ENCODE measurements at regions not wholly inside any gene's neighbourhood (a gene's known extent, or its start where the extent isn't known, plus 50 kb on each side); places are given as distances from the start of the nearest gene placed in this dataset.

DNA sequence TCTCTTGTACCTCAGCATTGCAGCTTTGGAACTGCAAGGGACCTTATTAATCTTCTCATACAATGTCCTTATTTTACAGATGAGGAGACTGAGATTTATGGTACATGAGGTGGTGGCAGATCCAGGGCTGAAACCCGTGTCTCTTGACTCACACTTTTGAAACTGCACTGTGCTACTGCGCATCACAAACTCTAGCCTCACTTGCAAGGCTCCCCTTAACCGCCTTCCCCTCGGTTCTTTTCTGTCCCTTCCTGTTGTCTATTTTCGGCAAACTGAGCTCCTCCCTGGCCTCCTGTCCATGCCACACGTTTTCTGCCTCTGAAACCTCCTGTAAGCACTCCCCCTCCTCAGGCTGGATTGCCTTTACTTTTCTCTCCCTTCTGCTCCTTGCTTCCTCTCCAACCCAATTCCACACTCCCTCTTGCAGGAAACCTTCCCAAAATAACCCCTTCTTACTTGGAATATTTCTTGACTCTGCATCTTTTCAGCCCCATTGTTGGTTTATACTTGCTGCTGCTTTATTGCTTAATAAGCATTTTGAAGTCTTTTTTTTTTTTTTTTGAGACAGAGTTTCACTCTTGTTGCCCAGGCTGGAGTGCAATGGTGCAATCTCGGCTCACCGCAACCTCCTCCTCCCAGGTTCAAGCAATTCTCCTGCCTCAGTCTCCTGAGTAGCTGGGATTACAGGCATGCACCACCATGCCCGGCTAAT is 72.4 kb upstream of the CISTR start:
- no peak overlapping the region for H2AFZ ChIP-seq (ENCODE audit: low read length)
- no peak overlapping the region for H3K14ac ChIP-seq (ENCODE audit: insufficient read length)
- H3K9ac ChIP-seq (replicated peaks in 1 of 4; ENCODE audit: extremely low read depth in 1 of 4, low read depth in 3 of 4, low read length in 3 of 4): no peak overlapping the region
- H3K79me1 ChIP-seq (ENCODE audit: low read depth, low read length): no peaks in the 10 kb centered on the region
- 0 out of 2 replicates have a peak overlapping the region, but pooled peaks have one; percentile 40 for H4K8ac ChIP-seq (ENCODE audit: extremely low read depth, insufficient read depth, low read length)
- no peaks in the 10 kb centered on the region for H3K36me3 ChIP-seq (ENCODE audit: control insufficient read depth in 2 of 4, insufficient read depth in 4 of 4, low read length in 3 of 4)
- no peak overlapping the region for H2BK120ac ChIP-seq (replicated peaks; ENCODE audit: low read depth, low read length)
- ChIA-PET CTCF (ENCODE audit: partially characterized antibody) (interaction anchor here (1.1 to 1.5 kb wide), 4 partner anchors 9 to 81 kb away, joined by 3 to 5 read pairs (median 3); no protein-coding TSS in a partner anchor), POLR2A (ENCODE audit: partially characterized antibody) (interaction anchor here (0.9 kb wide), 1 partner anchor 21 kb away, joined by 3 read pairs; no protein-coding TSS in a partner anchor)
- TF ChIP-seq EGR1 (IDR thresholded peaks at IDR 0.05; ENCODE audit: borderline replicate concordance, low read depth, low read length): no peak
- no peak for TF ChIP-seq CBX8 (IDR thresholded peaks at IDR 0.05; ENCODE audit: borderline replicate concordance, low read depth, low read length)
- no peak for TF ChIP-seq HDAC6 (IDR thresholded peaks at IDR 0.05; ENCODE audit: low read depth, low read length)
- TF ChIP-seq SP1 (IDR thresholded peaks at IDR 0.05; ENCODE audit: low read depth, low read length): no peak
- TF ChIP-seq KDM5A (IDR thresholded peaks at IDR 0.05; ENCODE audit: low read length): no peak
- TF ChIP-seq ZNF274 (IDR thresholded peaks at IDR 0.05; ENCODE audit: borderline replicate concordance, extremely low read depth, low read length): no peak
- TF ChIP-seq, protein P1, sequence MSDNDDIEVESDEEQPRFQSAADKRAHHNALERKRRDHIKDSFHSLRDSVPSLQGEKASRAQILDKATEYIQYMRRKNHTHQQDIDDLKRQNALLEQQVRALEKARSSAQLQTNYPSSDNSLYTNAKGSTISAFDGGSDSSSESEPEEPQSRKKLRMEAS (IDR thresholded peaks at IDR 0.05): no peak
- TF ChIP-seq CBX5 (IDR thresholded peaks at IDR 0.05; ENCODE audit: low read depth, low read length): no peak
- TF ChIP-seq RFX5 (IDR thresholded peaks at IDR 0.05; ENCODE audit: borderline replicate concordance, low read depth, low read length): no peak
- TF ChIP-seq RNF2 (IDR thresholded peaks at IDR 0.05; ENCODE audit: borderline replicate concordance, low read depth, low read length, missing control alignments, poor library complexity, severe bottlenecking): no peak
- TF ChIP-seq MAFK (IDR thresholded peaks at IDR 0.05; ENCODE audit: low read depth, low read length): no peak
- no peak for TF ChIP-seq TEAD4 (IDR thresholded peaks at IDR 0.05; ENCODE audit: low read depth, low read length)
- no peak for TF ChIP-seq NRF1 (IDR thresholded peaks at IDR 0.05; ENCODE audit: low read depth, low read length)
- TF ChIP-seq TBP (IDR thresholded peaks at IDR 0.05; ENCODE audit: low read depth, low read length): no peak
- H3K9me3 ChIP-seq (ENCODE audit: insufficient read depth in 2 of 2, low read depth in 1 of 2, low read length in 1 of 2): no peaks in the 10 kb centered on the region
- no peak overlapping the region for H2AK5ac ChIP-seq (ENCODE audit: low read depth, low read length)
- no peak overlapping the region for H4K91ac ChIP-seq (replicated peaks; ENCODE audit: insufficient read length, low read length)
- H4K5ac ChIP-seq (ENCODE audit: insufficient read length, low read depth, low read length): no peak overlapping the region
- no peak overlapping the region for H3K4me3 ChIP-seq (ENCODE audit: extremely low read depth in 1 of 4, insufficient read depth in 2 of 4, low read depth in 3 of 4, low read length in 4 of 4)
- no peak overlapping the region for H2BK5ac ChIP-seq (ENCODE audit: low read depth, low read length)
- DNase-seq (ENCODE audit: low read depth in 1 of 2, low spot score in 2 of 2): no peak
- no peaks in the 10 kb centered on the region for H3K4me1 ChIP-seq (replicated peaks in 1 of 4; ENCODE audit: control insufficient read depth in 3 of 4, insufficient read depth in 4 of 4, low read length in 3 of 4)
- no peak overlapping the region for H3K4ac ChIP-seq (replicated peaks; ENCODE audit: insufficient read length, low read depth, low read length)
- H3K27ac ChIP-seq (ENCODE audit: low read depth, low read length): no peak overlapping the region
- H2BK20ac ChIP-seq (ENCODE audit: low read length): no peak overlapping the region
- no peaks in the 10 kb centered on the region for H4K20me1 ChIP-seq (replicated peaks in 1 of 2; ENCODE audit: control insufficient read depth in 1 of 2, insufficient read depth in 2 of 2, low read length in 2 of 2)
- no peak overlapping the region for H3K18ac ChIP-seq (ENCODE audit: extremely low read depth, low read length)
- H3K56ac ChIP-seq (replicated peaks; ENCODE audit: insufficient read length, low read depth, low read length): no peak overlapping the region
- H2BK15ac ChIP-seq (ENCODE audit: low read length): no peak overlapping the region
- no peak overlapping the region for H2BK12ac ChIP-seq (ENCODE audit: low read depth, low read length)
- no peaks in the 10 kb centered on the region for H3K79me2 ChIP-seq (ENCODE audit: control insufficient read depth in 1 of 2, insufficient read depth in 2 of 2, low read length in 2 of 2)
- H3K27me3 ChIP-seq (replicated peaks in 1 of 4; ENCODE audit: control insufficient read depth in 3 of 4, extremely low read depth in 1 of 4, insufficient read depth in 3 of 4, low read length in 3 of 4): no peaks in the 10 kb centered on the region
- H3K4me2 ChIP-seq (ENCODE audit: insufficient read depth in 1 of 2, low read depth in 2 of 2, low read length in 2 of 2): no peak overlapping the region
- no peak for FAIRE-seq
- no peaks in the 10 kb centered on the region for H3K23me2 ChIP-seq (ENCODE audit: low read depth, low read length)
- WGBS, 2 experiments (ENCODE audit: extremely low coverage in 1 of 2, insufficient coverage in 1 of 2, insufficient read length in 1 of 2, insufficient replicate concordance in 2 of 2, low coverage in 1 of 2, low lambda C conversion rate in 2 of 2, missing lambda C conversion rate in 1 of 2): 80% methylated on average over 8 of the region's 9 CpGs; no CpG with 5 or more reads in 1 of the 2 experiments
- no peak overlapping the region for H3K23ac ChIP-seq (ENCODE audit: insufficient read length)

All from H1 (cell line).